ENCODE measurements at regions not wholly inside any gene's neighbourhood (a gene's known extent, or its start where the extent isn't known, plus 50 kb on each side); places are given as distances from the start of the nearest gene placed in this dataset.
A peak's percentile ranks its signal among the peaks of the same experiment; 100 is the strongest.

DNA sequence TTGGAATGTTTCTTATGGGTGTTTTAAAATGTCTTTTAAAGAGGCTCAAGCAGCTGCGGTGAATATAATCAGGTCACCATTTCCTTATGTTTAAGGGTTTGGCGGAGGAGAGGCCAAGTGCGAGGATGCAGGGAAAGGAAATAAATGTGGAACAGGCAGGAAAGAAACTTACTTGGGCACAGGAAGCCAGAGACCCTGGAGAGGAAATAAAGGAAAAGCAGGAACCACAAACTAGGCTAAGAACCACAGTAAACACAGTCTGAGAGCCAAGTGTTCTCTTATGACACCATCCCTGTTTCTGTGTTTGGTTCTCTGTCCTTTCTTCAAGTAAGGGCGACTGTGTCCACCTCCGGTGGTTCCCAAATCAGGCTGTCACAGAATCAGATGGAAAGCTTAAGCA, 166.5 kb downstream of the C9orf152 start:
- WGBS (ENCODE audit: insufficient coverage, insufficient replicate concordance, low lambda C conversion rate, missing lambda C conversion rate): 82% methylated on average over 5 of the region's 5 CpGs
- ChIA-PET RAD21 (ENCODE audit: unreplicated experiment) (no interaction called here), CTCF (interaction anchor here (0.6 to 1.1 kb wide), 2 partner anchors 122 to 177 kb away, joined by 3 to 4 read pairs; no protein-coding TSS in a partner anchor), SMC1A (ENCODE audit: uncharacterized antibody, unreplicated experiment) (interaction anchor here (0.6 kb wide), 1 partner anchor 88 kb away, joined by 3 read pairs; no protein-coding TSS in a partner anchor), POLR2A (no interaction called here)
- no peak overlapping the region for H3K27ac ChIP-seq (ENCODE audit: control insufficient read depth, insufficient read depth)
- intact Hi-C loops (cut with micrococcal nuclease; ENCODE audit: unreplicated experiment) (no loop called here), in situ Hi-C loops (cut with MboI) (no loop called here)
- H3K9me3 ChIP-seq (replicated peaks; ENCODE audit: control insufficient read depth, insufficient read depth, low read length): no peaks in the 10 kb centered on the region
- no peaks in the 10 kb centered on the region for H3K79me2 ChIP-seq (ENCODE audit: control insufficient read depth, insufficient read depth, low read length)
- H3K9ac ChIP-seq (ENCODE audit: control insufficient read depth, insufficient read depth, low read length): no peak overlapping the region
- FAIRE-seq: peak; percentile 7
- H3K36me3 ChIP-seq (ENCODE audit: control insufficient read depth in 2 of 2, insufficient read depth in 2 of 2, low read length in 1 of 2): no peaks in the 10 kb centered on the region
- ATAC-seq: no peak
- H2AFZ ChIP-seq (ENCODE audit: control insufficient read depth, low read depth, low read length): no peak overlapping the region
- DNase-seq (ENCODE audit: low read depth, low spot score): no peak
- no peaks in the 10 kb centered on the region for H3K27me3 ChIP-seq (replicated peaks in 1 of 2; ENCODE audit: control insufficient read depth in 2 of 2, insufficient read depth in 2 of 2, low read length in 1 of 2)
- no peak overlapping the region for H3K4me3 ChIP-seq
- H3K4me1 ChIP-seq (ENCODE audit: control insufficient read depth, insufficient read depth, low read length): no peaks in the 10 kb centered on the region
- no peak overlapping the region for H3K4me2 ChIP-seq (ENCODE audit: control insufficient read depth, insufficient read depth)
- BruUV-seq (replicated peaks): no TSS peak
- H4K20me1 ChIP-seq (ENCODE audit: control insufficient read depth, insufficient read depth): no peaks in the 10 kb centered on the region
- TF ChIP-seq ZNF207 (IDR thresholded peaks at IDR 0.05; ENCODE audit: borderline replicate concordance) (no peak), BCL11A (IDR thresholded peaks at IDR 0.05; ENCODE audit: low read depth, low read length) (no peak), FOXK2 (IDR thresholded peaks at IDR 0.05) (no peak), ZNF24 (IDR thresholded peaks at IDR 0.05) (no peak), SMC3 (IDR thresholded peaks at IDR 0.05; ENCODE audit: borderline replicate concordance, low read length) (no peak), ZBED1 (IDR thresholded peaks at IDR 0.05; ENCODE audit: borderline replicate concordance) (no peak), PAX5 (IDR thresholded peaks at IDR 0.05; ENCODE audit: borderline replicate concordance, low read depth, low read length) (no peak), ZBTB40 (IDR thresholded peaks at IDR 0.05; ENCODE audit: borderline replicate concordance) (no peak), CEBPZ (IDR thresholded peaks at IDR 0.05; ENCODE audit: low read depth, low read length) (no peak), SREBF2 (IDR thresholded peaks at IDR 0.05; ENCODE audit: low read length) (no peak), TCF3 (IDR thresholded peaks at IDR 0.05; ENCODE audit: borderline replicate concordance, insufficient read depth, low read depth, low read length) (no peak), HSF1 (IDR thresholded peaks at IDR 0.05; ENCODE audit: low read depth, low read length) (no peak)
- TF ChIP-seq, protein P1, sequence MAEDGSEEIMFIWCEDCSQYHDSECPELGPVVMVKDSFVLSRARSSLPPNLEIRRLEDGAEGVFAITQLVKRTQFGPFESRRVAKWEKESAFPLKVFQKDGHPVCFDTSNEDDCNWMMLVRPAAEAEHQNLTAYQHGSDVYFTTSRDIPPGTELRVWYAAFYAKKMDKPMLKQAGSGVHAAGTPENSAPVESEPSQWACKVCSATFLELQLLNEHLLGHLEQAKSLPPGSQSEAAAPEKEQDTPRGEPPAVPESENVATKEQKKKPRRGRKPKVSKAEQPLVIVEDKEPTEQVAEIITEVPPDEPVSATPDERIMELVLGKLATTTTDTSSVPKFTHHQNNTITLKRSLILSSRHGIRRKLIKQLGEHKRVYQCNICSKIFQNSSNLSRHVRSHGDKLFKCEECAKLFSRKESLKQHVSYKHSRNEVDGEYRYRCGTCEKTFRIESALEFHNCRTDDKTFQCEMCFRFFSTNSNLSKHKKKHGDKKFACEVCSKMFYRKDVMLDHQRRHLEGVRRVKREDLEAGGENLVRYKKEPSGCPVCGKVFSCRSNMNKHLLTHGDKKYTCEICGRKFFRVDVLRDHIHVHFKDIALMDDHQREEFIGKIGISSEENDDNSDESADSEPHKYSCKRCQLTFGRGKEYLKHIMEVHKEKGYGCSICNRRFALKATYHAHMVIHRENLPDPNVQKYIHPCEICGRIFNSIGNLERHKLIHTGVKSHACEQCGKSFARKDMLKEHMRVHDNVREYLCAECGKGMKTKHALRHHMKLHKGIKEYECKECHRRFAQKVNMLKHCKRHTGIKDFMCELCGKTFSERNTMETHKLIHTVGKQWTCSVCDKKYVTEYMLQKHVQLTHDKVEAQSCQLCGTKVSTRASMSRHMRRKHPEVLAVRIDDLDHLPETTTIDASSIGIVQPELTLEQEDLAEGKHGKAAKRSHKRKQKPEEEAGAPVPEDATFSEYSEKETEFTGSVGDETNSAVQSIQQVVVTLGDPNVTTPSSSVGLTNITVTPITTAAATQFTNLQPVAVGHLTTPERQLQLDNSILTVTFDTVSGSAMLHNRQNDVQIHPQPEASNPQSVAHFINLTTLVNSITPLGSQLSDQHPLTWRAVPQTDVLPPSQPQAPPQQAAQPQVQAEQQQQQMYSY (CRISPR knock-in tag; IDR thresholded peaks at IDR 0.05): no peak
